ENCODE measurements at regions not wholly inside any gene's neighbourhood (a gene's known extent, or its start where the extent isn't known, plus 50 kb on each side); places are given as distances from the start of the nearest gene placed in this dataset.
"Not testable (repeated sequence)": the region's sequence is repeated elsewhere in the genome, so short reads cannot be mapped to it uniquely, and the experiment has no call there.

- H3K9me3 ChIP-seq (replicated peaks); H3K36me3 ChIP-seq; intact Hi-C loops (cut with micrococcal nuclease); H3K27me3 ChIP-seq (ENCODE audit: low read depth); H3K4me1 ChIP-seq: not testable (repeated sequence)
- Histone ChIP-seq H3K27ac (replicated peaks) (peak overlapping the region; percentile 91), H3K4me3 (peak overlapping the region; percentile 70)
- DNase-seq = peak; percentile 54
These were observed 56.6 kb upstream of the GOLGA8N start for GRCh38 chr15:32536507-32537172.

- H3K27ac ChIP-seq (replicated peaks); H3K9me3 ChIP-seq (replicated peaks); H3K4me3 ChIP-seq; H3K27me3 ChIP-seq (ENCODE audit: low read depth); H3K36me3 ChIP-seq; intact Hi-C loops (cut with micrococcal nuclease); H3K4me1 ChIP-seq; DNase-seq: not testable (repeated sequence)
These were observed 57.2 kb upstream of the GOLGA8N start for GRCh38 chr15:32536057-32536493.

- H3K36me3 ChIP-seq; DNase-seq; intact Hi-C loops (cut with micrococcal nuclease); H3K4me1 ChIP-seq; H3K27me3 ChIP-seq (ENCODE audit: low read depth); H3K4me3 ChIP-seq; H3K27ac ChIP-seq (replicated peaks); H3K9me3 ChIP-seq (replicated peaks): not testable (repeated sequence)
These were observed 57.9 kb upstream of the GOLGA8N start for GRCh38 chr15:32535150-32535898.

- DNase-seq; H3K9me3 ChIP-seq (replicated peaks); intact Hi-C loops (cut with micrococcal nuclease); H3K4me3 ChIP-seq; H3K4me1 ChIP-seq; H3K27ac ChIP-seq (replicated peaks); H3K27me3 ChIP-seq (ENCODE audit: low read depth): not testable (repeated sequence)
- H3K36me3 ChIP-seq = peaks cover 28% of the 10 kb centered on the region
These were observed 67.5 kb upstream of the GOLGA8O start for GRCh38 chr15:32522900-32523299.

- H3K4me1 ChIP-seq; H3K9me3 ChIP-seq (replicated peaks); H3K27me3 ChIP-seq (ENCODE audit: low read depth); DNase-seq; H3K27ac ChIP-seq (replicated peaks); H3K4me3 ChIP-seq; intact Hi-C loops (cut with micrococcal nuclease): not testable (repeated sequence)
- H3K36me3 ChIP-seq = peaks cover 29% of the 10 kb centered on the region
These were observed 67.0 kb upstream of the GOLGA8O start for GRCh38 chr15:32522421-32522820.

- H3K27me3 ChIP-seq (ENCODE audit: low read depth); H3K27ac ChIP-seq (replicated peaks); H3K4me1 ChIP-seq; DNase-seq; H3K9me3 ChIP-seq (replicated peaks); H3K4me3 ChIP-seq; intact Hi-C loops (cut with micrococcal nuclease): not testable (repeated sequence)
- peaks cover 27% of the 10 kb centered on the region for H3K36me3 ChIP-seq
These were observed 63.5 kb upstream of the GOLGA8O start for GRCh38 chr15:32518976-32519375.

- peaks cover 27% of the 10 kb centered on the region for H3K36me3 ChIP-seq
- H3K4me3 ChIP-seq; DNase-seq; intact Hi-C loops (cut with micrococcal nuclease); H3K27ac ChIP-seq (replicated peaks); H3K4me1 ChIP-seq; H3K27me3 ChIP-seq (ENCODE audit: low read depth); H3K9me3 ChIP-seq (replicated peaks): not testable (repeated sequence)
These were observed 62.6 kb upstream of the GOLGA8O start for GRCh38 chr15:32518013-32518412.

- H3K27ac ChIP-seq (replicated peaks); DNase-seq; H3K4me3 ChIP-seq; H3K9me3 ChIP-seq (replicated peaks); intact Hi-C loops (cut with micrococcal nuclease); H3K27me3 ChIP-seq (ENCODE audit: low read depth); H3K4me1 ChIP-seq: not testable (repeated sequence)
- peaks cover 21% of the 10 kb centered on the region for H3K36me3 ChIP-seq
These were observed 61.5 kb upstream of the GOLGA8O start for GRCh38 chr15:32516954-32517353.

GRCh38 chr15:32513378-32513777 is 57.9 kb upstream of the GOLGA8O start:
- H3K27ac ChIP-seq (replicated peaks); H3K4me3 ChIP-seq; H3K9me3 ChIP-seq (replicated peaks); intact Hi-C loops (cut with micrococcal nuclease); H3K36me3 ChIP-seq; DNase-seq; H3K4me1 ChIP-seq; H3K27me3 ChIP-seq (ENCODE audit: low read depth): not testable (repeated sequence)

GRCh38 chr15:32510027-32510426 is 54.6 kb upstream of the GOLGA8O start:
- intact Hi-C loops (cut with micrococcal nuclease); H3K27me3 ChIP-seq (ENCODE audit: low read depth); DNase-seq; H3K4me1 ChIP-seq; H3K27ac ChIP-seq (replicated peaks); H3K4me3 ChIP-seq; H3K36me3 ChIP-seq; H3K9me3 ChIP-seq (replicated peaks): not testable (repeated sequence)

GRCh38 chr15:32508081-32508480 is 52.6 kb upstream of the GOLGA8O start:
- H3K9me3 ChIP-seq (replicated peaks); DNase-seq; H3K27me3 ChIP-seq (ENCODE audit: low read depth); H3K4me1 ChIP-seq; intact Hi-C loops (cut with micrococcal nuclease); H3K4me3 ChIP-seq; H3K36me3 ChIP-seq; H3K27ac ChIP-seq (replicated peaks): not testable (repeated sequence)

- intact Hi-C loops (cut with micrococcal nuclease); H3K36me3 ChIP-seq; H3K27me3 ChIP-seq (ENCODE audit: low read depth); H3K4me3 ChIP-seq; H3K27ac ChIP-seq (replicated peaks); H3K9me3 ChIP-seq (replicated peaks); H3K4me1 ChIP-seq; DNase-seq: not testable (repeated sequence)
These were observed 51.4 kb upstream of the GOLGA8O start for GRCh38 chr15:32506787-32507186.

GRCh38 chr15:32505633-32506032 is 50.2 kb upstream of the GOLGA8O start:
- H3K36me3 ChIP-seq; H3K27ac ChIP-seq (replicated peaks); H3K4me3 ChIP-seq; H3K27me3 ChIP-seq (ENCODE audit: low read depth); intact Hi-C loops (cut with micrococcal nuclease); H3K9me3 ChIP-seq (replicated peaks); H3K4me1 ChIP-seq; DNase-seq: not testable (repeated sequence)

All from left ventricle myocardium inferior (tissue), 1 donor.